HG03064 (cell line): ENCODE measurements at regions not wholly inside any gene's neighbourhood (a gene's known extent, or its start where the extent isn't known, plus 50 kb on each side); places are given as distances from the start of the nearest gene placed in this dataset.
"Not testable (repeated sequence)": the region's sequence is repeated elsewhere in the genome, so short reads cannot be mapped to it uniquely, and the experiment has no call there.

Experiments
- ATAC-seq: cut with Tn5 transposase; IDR thresholded peaks from one replicate; pipeline ENCODE4 v1.9.1; 2021; ENCODE audit warnings: low read depth; ENCODE audit not compliant: unreplicated experiment

GRCh38 chr12:105522166-105522825 is 191.8 kb downstream of the C12orf75 start:
- no peak for ATAC-seq

DNA sequence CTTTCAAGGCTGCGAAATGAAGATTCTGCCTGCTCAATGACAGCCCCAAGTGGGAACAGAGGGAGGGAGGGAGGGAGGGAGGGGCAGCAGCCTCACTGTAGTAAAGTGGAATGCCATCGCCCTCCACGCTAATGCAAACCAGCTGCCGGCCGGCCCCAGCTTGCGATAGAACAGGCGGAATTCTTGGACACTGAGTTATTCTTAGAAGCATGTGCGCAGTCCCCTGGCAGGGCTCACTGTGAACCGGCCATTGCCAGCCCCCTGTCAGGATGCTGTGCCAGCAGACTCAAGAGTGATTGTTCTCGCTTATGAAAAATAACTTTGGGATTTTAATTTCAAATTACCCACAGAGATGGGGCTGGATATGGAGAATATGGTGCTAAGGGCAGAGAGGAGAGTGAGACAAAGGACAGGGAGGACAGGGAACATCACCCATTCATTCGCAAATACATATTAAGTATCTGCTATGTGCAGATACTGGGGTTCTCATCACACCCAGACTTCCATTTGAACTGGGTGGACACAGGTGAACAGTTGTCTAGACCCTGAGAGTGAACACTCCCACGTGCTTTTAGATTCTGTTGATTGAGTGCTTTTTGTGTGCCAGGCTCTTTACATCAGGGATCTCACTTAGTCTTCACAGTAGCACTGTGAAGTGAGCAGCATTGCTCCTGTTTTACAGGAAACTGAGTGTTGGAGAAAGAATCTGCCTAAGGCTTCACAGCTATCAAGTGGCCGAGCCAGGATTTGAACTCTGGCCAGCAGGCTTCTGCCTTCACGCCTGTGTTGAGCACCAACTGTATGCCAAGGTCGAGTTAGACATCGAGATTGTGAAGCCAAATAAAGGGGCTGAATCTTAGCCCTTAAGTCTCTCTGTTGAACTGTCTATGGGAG is 192.9 kb downstream of the C12orf75 start:
- no peak for ATAC-seq

GRCh38 chr12:105524961-105525360 is 194.5 kb downstream of the C12orf75 start:
- ATAC-seq = no peak

- ATAC-seq = no peak
These were observed 203.6 kb downstream of the C12orf75 start for GRCh38 chr12:105534068-105534467.

GRCh38 chr12:105535033-105535432 is 204.5 kb downstream of the C12orf75 start:
- ATAC-seq = not testable (repeated sequence)

DNA sequence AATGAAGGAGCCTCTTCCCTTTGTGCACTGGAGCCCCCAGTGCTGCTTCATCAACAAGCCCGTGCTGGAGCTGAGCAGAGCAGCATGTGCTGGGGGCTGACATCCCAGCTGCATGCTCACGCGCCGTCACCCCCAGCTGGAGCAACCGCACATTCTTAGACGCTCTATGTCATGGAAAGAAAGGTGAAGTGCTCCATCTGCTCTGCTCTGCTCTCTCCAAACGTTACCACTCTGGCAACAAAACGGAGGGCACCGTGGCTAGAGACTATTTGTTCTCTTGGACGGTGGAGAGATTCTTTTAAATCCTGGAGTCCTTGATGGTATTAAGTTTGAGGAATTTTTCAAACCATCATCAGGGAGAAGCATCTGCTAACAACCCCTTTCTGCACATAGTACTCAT is 208.4 kb downstream of the C12orf75 start:
- ATAC-seq = no peak

GRCh38 chr12:105539735-105540134 is 209.2 kb downstream of the C12orf75 start:
- no peak for ATAC-seq

- ATAC-seq = no peak
These were observed 217.3 kb downstream of the C12orf75 start for GRCh38 chr12:105547786-105548185.

- no peak for ATAC-seq
These were observed 218.1 kb downstream of the C12orf75 start for GRCh38 chr12:105548626-105549025.

GRCh38 chr12:105552056-105552455 is 221.6 kb downstream of the C12orf75 start:
- no peak for ATAC-seq

- ATAC-seq = no peak
These were observed 223.8 kb downstream of the C12orf75 start for GRCh38 chr12:105554223-105554678.

DNA sequence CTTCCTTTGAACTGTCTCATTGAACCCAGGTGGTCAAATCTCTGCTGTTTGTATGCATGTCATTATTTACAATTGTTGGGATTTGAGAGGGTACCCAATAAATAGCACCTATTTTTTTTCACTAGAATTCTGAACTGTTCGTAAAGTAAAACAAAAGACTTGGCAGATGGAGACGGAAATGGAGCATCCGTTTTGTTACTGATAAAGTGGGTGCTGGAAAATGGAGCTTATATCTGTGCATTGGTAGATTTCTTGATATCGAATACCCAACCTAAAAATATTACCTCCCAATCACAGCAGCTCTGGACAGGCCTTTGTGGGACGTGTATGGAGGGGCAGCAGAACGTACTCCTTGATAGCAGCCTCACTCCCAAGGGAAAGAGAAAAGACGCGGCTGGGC is 224.4 kb downstream of the C12orf75 start:
- no peak for ATAC-seq

DNA sequence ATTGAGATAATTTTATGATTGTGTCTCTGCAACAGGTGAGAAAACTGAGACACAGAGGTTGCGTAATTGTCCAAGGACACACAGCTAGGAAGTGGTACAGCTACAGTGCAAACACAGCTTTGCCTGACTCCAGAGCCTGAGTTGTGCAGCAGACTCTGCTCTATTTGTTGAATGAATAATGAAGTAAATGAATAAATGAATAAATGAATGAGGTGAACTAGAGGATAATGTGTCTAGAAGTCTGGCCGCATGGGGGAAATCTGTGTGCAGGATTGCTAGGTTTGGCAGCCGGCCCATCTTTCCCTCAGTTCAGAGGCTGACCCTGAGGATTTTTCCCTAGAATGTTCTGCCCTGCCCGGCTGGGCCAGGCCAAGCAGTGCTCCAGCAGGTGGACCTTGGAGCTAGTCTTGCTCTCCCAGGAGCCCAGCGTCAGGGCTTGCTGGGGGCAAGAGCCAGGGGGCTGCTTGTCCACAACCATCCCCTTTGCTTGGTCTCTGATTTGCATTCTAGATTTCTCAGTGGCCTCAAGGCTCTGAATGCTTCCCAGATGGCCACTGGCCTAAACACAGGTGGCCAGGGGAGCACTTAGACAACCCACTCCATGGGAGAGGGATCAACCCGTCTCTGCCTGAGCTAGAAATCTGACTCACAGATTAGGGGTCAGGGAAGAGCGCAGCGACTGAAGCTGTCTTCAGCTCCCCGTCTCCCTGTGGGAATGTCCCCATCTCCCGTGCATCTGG is 225.2 kb downstream of the C12orf75 start:
- ATAC-seq = no peak

- ATAC-seq = no peak
These were observed 228.8 kb downstream of the C12orf75 start for GRCh38 chr12:105559310-105559709.

GRCh38 chr12:105561546-105562198 is 231.2 kb downstream of the C12orf75 start:
- ATAC-seq = no peak

DNA sequence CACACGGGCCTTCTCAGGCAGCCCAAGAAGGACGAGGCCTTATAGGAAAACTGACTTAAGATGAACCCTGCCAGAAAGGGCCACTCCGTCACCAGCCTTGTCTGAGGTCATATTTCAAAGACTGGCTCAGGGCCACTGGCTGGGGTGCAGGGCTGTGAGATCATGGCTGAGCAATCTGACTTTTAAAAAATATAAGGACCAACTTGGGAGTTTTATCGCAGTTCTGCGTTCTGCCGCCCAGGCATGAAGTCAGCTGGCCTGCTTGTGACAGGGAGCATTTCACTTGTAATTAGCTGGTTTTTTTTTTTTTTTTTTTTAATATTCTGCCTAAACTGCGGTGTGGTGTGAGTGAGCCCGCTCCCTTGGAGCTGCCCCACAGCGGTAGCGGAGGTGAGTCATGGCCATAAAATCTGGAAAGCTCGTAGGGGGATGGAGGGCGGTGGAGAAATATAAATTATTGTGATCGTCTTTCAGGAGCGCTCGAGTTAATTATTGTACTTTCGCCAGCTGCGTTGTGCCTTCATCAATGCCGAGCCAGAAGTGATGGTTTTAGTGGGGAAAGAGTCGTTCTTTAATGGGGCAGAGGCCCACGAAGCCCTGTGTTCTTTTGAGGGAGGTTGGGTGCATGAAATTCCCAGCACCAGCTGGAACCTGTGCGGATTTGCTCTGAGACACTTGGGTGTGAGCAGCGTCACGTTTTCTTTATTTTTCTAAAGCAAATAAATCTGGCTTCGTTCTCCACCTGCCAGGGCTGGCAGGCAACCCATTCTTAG is 231.9 kb downstream of the C12orf75 start:
- no peak for ATAC-seq

GRCh38 chr12:105567061-105567460 is 236.6 kb downstream of the C12orf75 start:
- ATAC-seq = no peak

- ATAC-seq = no peak
These were observed 239.4 kb downstream of the C12orf75 start for GRCh38 chr12:105569886-105570285.

- no peak for ATAC-seq
These were observed 240.5 kb downstream of the C12orf75 start for GRCh38 chr12:105570944-105571343.

DNA sequence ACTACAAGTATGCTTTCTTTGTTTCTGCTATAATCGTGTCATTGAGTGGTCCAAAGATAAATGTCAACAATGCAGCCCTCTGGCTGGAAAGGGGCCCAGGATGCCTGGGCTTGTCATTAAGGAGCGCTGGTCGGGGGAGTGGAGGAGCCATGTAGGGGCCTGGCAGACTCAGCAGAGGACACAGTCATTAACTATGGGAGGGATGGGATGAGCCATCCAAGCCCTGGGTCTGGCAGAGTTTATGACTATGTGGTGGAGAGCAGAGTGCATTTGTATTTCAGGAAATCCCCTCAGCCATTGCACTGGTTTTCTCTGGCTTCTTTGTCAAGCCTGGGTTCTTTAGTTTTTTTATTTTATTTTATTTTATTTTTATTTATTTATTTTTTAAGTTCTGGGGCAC is 243.1 kb downstream of the C12orf75 start:
- ATAC-seq = no peak
